ENCODE measurements at regions not wholly inside any gene's neighbourhood (a gene's known extent, or its start where the extent isn't known, plus 50 kb on each side); places are given as distances from the start of the nearest gene placed in this dataset.

- POLR2A ChIA-PET = no interaction called here
- no peaks in the 10 kb centered on the region for H3K9me3 ChIP-seq (replicated peaks; ENCODE audit: control insufficient read depth, insufficient read depth, low read length)
- BruUV-seq (replicated peaks) = no TSS peak
These were observed 1413.7 kb upstream of the CELF2 start for GRCh38 chr10:9603972-9604371.

More at GRCh38 chr10:9603972-9604371, 1413.7 kb upstream of the CELF2 start:
- no peak for TF ChIP-seq JUN (IDR thresholded peaks at IDR 0.05; ENCODE audit: borderline replicate concordance, insufficient read depth, insufficient read length, low read depth)
- no peak for TF ChIP-seq POLR2A (IDR thresholded peaks at IDR 0.05; ENCODE audit: low read depth, low read length)
- TF ChIP-seq FOS (IDR thresholded peaks at IDR 0.05; ENCODE audit: borderline replicate concordance, insufficient read depth, low read length) = no peak
- no peak for TF ChIP-seq GATA2 (IDR thresholded peaks at IDR 0.05; ENCODE audit: insufficient read depth, insufficient read length, low read depth, low read length)
- TF ChIP-seq POLR2AphosphoS5 (IDR thresholded peaks at IDR 0.05; ENCODE audit: insufficient read depth, low read depth, low read length) = no peak
- TF ChIP-seq CTCF (IDR thresholded peaks at IDR 0.05; ENCODE audit: extremely low read depth in 1 of 2, insufficient read depth in 1 of 2, low read depth in 1 of 2, low read length in 2 of 2) = no peak
- no peak for TF ChIP-seq MYC (IDR thresholded peaks at IDR 0.05; ENCODE audit: low read depth, low read length)
- no peak for TF ChIP-seq EZH2 (IDR thresholded peaks at IDR 0.05; ENCODE audit: borderline replicate concordance, low read depth, low read length, severe bottlenecking)
- TF ChIP-seq MAX (IDR thresholded peaks at IDR 0.05; ENCODE audit: insufficient read depth, insufficient read length) = no peak
- Histone ChIP-seq H3K27ac (ENCODE audit: insufficient read depth, low read depth, low read length) (no peak overlapping the region), H3K79me2 (ENCODE audit: control insufficient read depth, insufficient read depth, low read length) (no peaks in the 10 kb centered on the region), H2AFZ (ENCODE audit: low read depth, low read length) (no peak overlapping the region), H3K36me3 (ENCODE audit: control insufficient read depth in 2 of 2, extremely low read depth in 1 of 2, insufficient read depth in 2 of 2, low read length in 2 of 2) (no peaks in the 10 kb centered on the region), H3K4me3 (replicated peaks in 1 of 3; ENCODE audit: insufficient read depth in 1 of 3, low read depth in 1 of 3, low read length in 3 of 3) (no peak overlapping the region), H3K9me1 (replicated peaks; ENCODE audit: control insufficient read depth, extremely low read depth, insufficient read depth, low read length) (no peaks in the 10 kb centered on the region), H3K9ac (replicated peaks; ENCODE audit: extremely low read depth, insufficient read depth, low read length) (no peak overlapping the region), H4K20me1 (replicated peaks; ENCODE audit: control insufficient read depth, extremely low read depth, insufficient read depth, low read length) (no peaks in the 10 kb centered on the region), H3K4me1 (ENCODE audit: control insufficient read depth, extremely low read depth, insufficient read depth, low read length) (no peaks in the 10 kb centered on the region), H3K4me2 (ENCODE audit: insufficient read depth, low read length) (no peak overlapping the region), H3K27me3 (ENCODE audit: control insufficient read depth in 2 of 2, insufficient read depth in 2 of 2, low read length in 2 of 2) (no peaks in the 10 kb centered on the region)
- CTCF ChIA-PET = no interaction called here
- FAIRE-seq (no peak), DNase-seq (ENCODE audit: low read depth, low spot score) (no peak)
- dilution Hi-C loops (cut with MboI; ENCODE audit: extremely low pct_ligation_motif_present, low sequenced_read_pairs) = no loop called here
- intact Hi-C loops (cut with micrococcal nuclease) = no loop called here

Measured in endothelial cell of umbilical vein (primary cell).